ENCODE measurements at regions not wholly inside any gene's neighbourhood (a gene's known extent, or its start where the extent isn't known, plus 50 kb on each side); places are given as distances from the start of the nearest gene placed in this dataset.

DNA sequence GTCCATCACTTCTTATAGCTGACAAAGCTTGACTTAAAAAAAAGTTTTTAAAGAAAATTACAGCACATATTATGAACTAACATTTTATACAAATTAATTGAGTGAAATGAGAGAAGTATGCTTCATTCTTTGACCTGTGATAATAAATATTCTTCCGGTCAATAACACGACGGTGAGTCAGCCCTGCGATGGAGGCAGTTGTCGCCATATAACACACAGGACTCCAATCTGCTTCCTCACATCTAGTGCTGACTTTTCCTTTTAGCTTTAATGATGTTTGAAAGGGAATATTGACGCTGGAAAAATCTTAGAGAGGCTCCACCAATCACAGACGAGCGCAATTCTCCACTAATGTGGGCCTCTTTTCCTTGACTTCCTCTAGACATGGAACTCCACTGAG is 166.9 kb upstream of the C1orf21 start:
- TF ChIP-seq, protein P1, sequence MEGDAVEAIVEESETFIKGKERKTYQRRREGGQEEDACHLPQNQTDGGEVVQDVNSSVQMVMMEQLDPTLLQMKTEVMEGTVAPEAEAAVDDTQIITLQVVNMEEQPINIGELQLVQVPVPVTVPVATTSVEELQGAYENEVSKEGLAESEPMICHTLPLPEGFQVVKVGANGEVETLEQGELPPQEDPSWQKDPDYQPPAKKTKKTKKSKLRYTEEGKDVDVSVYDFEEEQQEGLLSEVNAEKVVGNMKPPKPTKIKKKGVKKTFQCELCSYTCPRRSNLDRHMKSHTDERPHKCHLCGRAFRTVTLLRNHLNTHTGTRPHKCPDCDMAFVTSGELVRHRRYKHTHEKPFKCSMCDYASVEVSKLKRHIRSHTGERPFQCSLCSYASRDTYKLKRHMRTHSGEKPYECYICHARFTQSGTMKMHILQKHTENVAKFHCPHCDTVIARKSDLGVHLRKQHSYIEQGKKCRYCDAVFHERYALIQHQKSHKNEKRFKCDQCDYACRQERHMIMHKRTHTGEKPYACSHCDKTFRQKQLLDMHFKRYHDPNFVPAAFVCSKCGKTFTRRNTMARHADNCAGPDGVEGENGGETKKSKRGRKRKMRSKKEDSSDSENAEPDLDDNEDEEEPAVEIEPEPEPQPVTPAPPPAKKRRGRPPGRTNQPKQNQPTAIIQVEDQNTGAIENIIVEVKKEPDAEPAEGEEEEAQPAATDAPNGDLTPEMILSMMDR (IDR thresholded peaks at IDR 0.05), result no peak
- no peak for TF ChIP-seq POLR2A (IDR thresholded peaks at IDR 0.05)

Data from testis (tissue), 2 donors.